B cell (primary cell): ENCODE measurements at regions not wholly inside any gene's neighbourhood (a gene's known extent, or its start where the extent isn't known, plus 50 kb on each side); places are given as distances from the start of the nearest gene placed in this dataset.
"Not testable (repeated sequence)": the region's sequence is repeated elsewhere in the genome, so short reads cannot be mapped to it uniquely, and the experiment has no call there.

Source experiments
- ATAC-seq: fragments of 200-7000 bp; cut with Tn5 transposase; one replicate; pipeline ENCODE4 v1.10.0; 2021; ENCODE audit warnings: low read depth, mild to moderate bottlenecking, moderate number of reproducible peaks, moderate library complexity
- CTCF ChIA-PET: fragments of 350-600 bp; sonication (Branson Sonifier 250); formaldehyde crosslinking; loops from one replicate; lab custom pipeline; 2021; ENCODE audit warnings: antibody characterized with exemption, inconsistent platforms; lab: Charles Lee
- POLR2A ChIA-PET: fragments of 350-600 bp; sonication (Branson Sonifier 250); formaldehyde crosslinking; loops from one replicate; lab custom pipeline; 2021; ENCODE audit warnings: antibody characterized with exemption; lab: Charles Lee
- DNase-seq: peaks from one replicate; pipeline ENCODE4 v3.0.0; 2013
- H2AFZ ChIP-seq: 2 replicates; pipeline ENCODE4 v1.6.1; 2012; ENCODE audit warnings: mild to moderate bottlenecking, low read depth, low read length; ENCODE audit not compliant: insufficient read depth, poor library complexity, severe bottlenecking
- H3K27ac ChIP-seq, 2 donors: 1 replicate in 1 of 2; 2 replicates in 1 of 2; pipeline ENCODE4 v1.5.1; 2012 to 2013; ENCODE audit warnings: low read length in 2 of 2, mild to moderate bottlenecking in 2 of 2, moderate library complexity in 1 of 2
- H3K27me3 ChIP-seq, 4 experiments: fragments of 200-600 bp in 1 of 4; sonication (generic) in 1 of 4; replicated peaks in 1 of 4; 1 replicate in 2 of 4; 2 replicates in 2 of 4; pipeline versions ENCODE4 v1.6.1 to v1.7.0; 2013 to 2016; ENCODE audit warnings: low read length in 3 of 4, mild to moderate bottlenecking in 2 of 4, mixed read lengths in 1 of 4, moderate library complexity in 1 of 4; ENCODE audit not compliant: insufficient read depth in 4 of 4, control insufficient read depth in 3 of 4; ENCODE audit errors: control extremely low read depth in 1 of 4
- H3K36me3 ChIP-seq, 2 experiments: replicated peaks in 1 of 2; 1 replicate in 1 of 2; 2 replicates in 1 of 2; pipeline versions ENCODE4 v1.6.1 to v1.7.1; 2013; ENCODE audit warnings: low read length in 1 of 2; ENCODE audit not compliant: insufficient read depth in 2 of 2, control insufficient read depth in 1 of 2; ENCODE audit errors: control extremely low read depth in 1 of 2, extremely low read depth in 1 of 2
- H3K4me1 ChIP-seq, 2 donors: fragments of 200-600 bp in 1 of 2; sonication (generic) in 1 of 2; 1 replicate in 1 of 2; 2 replicates in 1 of 2; pipeline versions ENCODE4 v1.5.1 to v1.6.1; 2013 to 2017; ENCODE audit warnings: low read length in 2 of 2; ENCODE audit not compliant: control insufficient read depth in 2 of 2, insufficient read depth in 2 of 2
- H3K4me2 ChIP-seq: replicated peaks from 2 replicates; pipeline ENCODE3; 2012; ENCODE audit warnings: mild to moderate bottlenecking, low read depth, low read length; ENCODE audit not compliant: poor library complexity, severe bottlenecking
- H3K4me3 ChIP-seq, 5 experiments: fragments of 200-600 bp in 1 of 5; sonication (generic) in 1 of 5; 1 replicate in 3 of 5; 2 replicates in 2 of 5; pipeline versions ENCODE4 v1.5.1 to v1.7.0; 2011 to 2016; ENCODE audit warnings: low read length in 4 of 5, mild to moderate bottlenecking in 4 of 5, low read depth in 2 of 5, control low read depth in 1 of 5, moderate library complexity in 1 of 5; ENCODE audit not compliant: insufficient read depth in 1 of 5; ENCODE audit errors: control extremely low read depth in 1 of 5, extremely low read depth in 1 of 5
- H3K79me2 ChIP-seq: fragments of 200-600 bp; sonication (generic); one replicate; pipeline ENCODE4 v1.6.0; 2016; ENCODE audit warnings: low read length; ENCODE audit not compliant: control insufficient read depth, insufficient read depth
- H3K9ac ChIP-seq: fragments of 200-600 bp; sonication (generic); 2 replicates; pipeline ENCODE4 v1.6.1; 2017; ENCODE audit warnings: mild to moderate bottlenecking, low read length, moderate library complexity
- H3K9me3 ChIP-seq, 3 donors: one replicate each; pipeline versions ENCODE4 v1.6.1 to v1.7.1; 2013; ENCODE audit warnings: low read length in 2 of 3; ENCODE audit not compliant: control insufficient read depth in 2 of 3, insufficient read depth in 1 of 3; ENCODE audit errors: control extremely low read depth in 1 of 3
- H4K20me1 ChIP-seq: 2 replicates; pipeline ENCODE4 v1.6.0; 2012; ENCODE audit warnings: mild to moderate bottlenecking, low read length; ENCODE audit not compliant: insufficient read depth, control insufficient read depth, poor library complexity, severe bottlenecking
- H3K27ac Mint-ChIP-seq: one replicate; pipeline ENCODE4 v1.8.0; 2021; ENCODE audit warnings: mixed read lengths
- H3K27me3 Mint-ChIP-seq: one replicate; pipeline ENCODE4 v1.8.0; 2021; ENCODE audit warnings: mixed read lengths
- H3K4me1 Mint-ChIP-seq: one replicate; pipeline ENCODE4 v1.8.0; 2021; ENCODE audit warnings: mixed read lengths
- H3K4me3 Mint-ChIP-seq: one replicate; pipeline ENCODE4 v1.8.0; 2021; ENCODE audit warnings: mixed read lengths
- H3K9me3 Mint-ChIP-seq: one replicate; pipeline ENCODE4 v1.8.0; 2022; ENCODE audit warnings: mixed read lengths; ENCODE audit not compliant: insufficient read depth
- EZH2 ChIP-seq: IDR thresholded peaks from 2 replicates; pipeline ENCODE4 v1.6.1; 2012; ENCODE audit warnings: borderline replicate concordance, low read depth, mild to moderate bottlenecking, moderate library complexity, low read length; ENCODE audit not compliant: insufficient read depth, poor library complexity, severe bottlenecking
- WGBS: methylation state at CpG from one replicate; pipeline ENCODE4 v1.1.5; 2013; ENCODE audit warnings: missing lambda C conversion rate; ENCODE audit not compliant: insufficient coverage; 5-methylcytosine and 5-hydroxymethylcytosine counted together
- intact Hi-C: fragments of 100-400 bp; cut with micrococcal nuclease; formaldehyde crosslinking; loops from one replicate; pipeline ENCODE4 v1.10.0; 2022
- TF ChIP-seq, protein P1 (sequence below): fragments of 200-600 bp; IDR thresholded peaks from one replicate; pipeline ENCODE4 v1.8.0; 2022; ENCODE audit warnings: antibody characterized with exemption, mild to moderate bottlenecking

DNA sequence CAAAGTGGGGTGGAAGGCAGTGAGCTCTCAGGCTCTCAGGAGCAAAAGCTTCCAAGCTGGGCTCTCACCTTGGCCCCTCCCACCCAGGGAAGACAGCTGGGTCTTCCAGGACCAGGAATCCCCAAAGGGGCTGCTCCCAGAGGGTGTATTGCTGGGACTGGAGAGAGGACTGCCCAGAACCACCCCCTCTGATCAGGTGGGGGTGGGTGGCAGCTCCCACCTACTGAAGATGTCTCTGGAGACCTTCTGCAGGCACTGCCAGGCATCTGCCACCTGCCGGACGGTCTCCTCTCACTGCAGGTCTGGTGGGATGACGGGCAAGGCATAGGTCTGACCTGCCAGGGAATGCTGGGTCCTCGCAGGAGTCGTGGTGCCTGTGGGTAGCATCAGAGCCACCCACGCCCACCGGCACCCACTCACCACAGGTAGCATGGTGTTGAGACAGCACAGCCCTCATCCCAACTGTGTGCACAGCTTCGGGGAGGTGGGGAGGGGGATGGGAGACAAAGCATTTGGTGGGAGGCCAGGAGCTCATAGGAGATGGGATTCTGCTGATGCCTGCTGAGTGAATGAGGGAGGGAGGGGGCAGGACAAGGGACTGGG, 103.2 kb downstream of the SINHCAF start:
- intact Hi-C loops, result no loop called here
- H3K36me3 ChIP-seq, result no peaks in the 10 kb centered on the region
- POLR2A ChIA-PET, result no interaction called here
- Mint-ChIP-seq H3K9me3 (no peaks in the 10 kb centered on the region), H3K27me3 (peaks cover 16% of the 10 kb centered on the region), H3K4me3 (no peak overlapping the region), H3K27ac (no peak overlapping the region), H3K4me1 (no peaks in the 10 kb centered on the region)
- H3K4me1 ChIP-seq, result no peaks in the 10 kb centered on the region
- H3K4me2 ChIP-seq, result no peak overlapping the region
- no peaks in the 10 kb centered on the region for H3K27me3 ChIP-seq
- DNase-seq, result no peak
- H4K20me1 ChIP-seq, result no peaks in the 10 kb centered on the region
- H3K4me3 ChIP-seq, result no peak overlapping the region
- H3K9me3 ChIP-seq, result no peaks in the 10 kb centered on the region
- no peak for TF ChIP-seq EZH2
- TF ChIP-seq, protein P1, sequence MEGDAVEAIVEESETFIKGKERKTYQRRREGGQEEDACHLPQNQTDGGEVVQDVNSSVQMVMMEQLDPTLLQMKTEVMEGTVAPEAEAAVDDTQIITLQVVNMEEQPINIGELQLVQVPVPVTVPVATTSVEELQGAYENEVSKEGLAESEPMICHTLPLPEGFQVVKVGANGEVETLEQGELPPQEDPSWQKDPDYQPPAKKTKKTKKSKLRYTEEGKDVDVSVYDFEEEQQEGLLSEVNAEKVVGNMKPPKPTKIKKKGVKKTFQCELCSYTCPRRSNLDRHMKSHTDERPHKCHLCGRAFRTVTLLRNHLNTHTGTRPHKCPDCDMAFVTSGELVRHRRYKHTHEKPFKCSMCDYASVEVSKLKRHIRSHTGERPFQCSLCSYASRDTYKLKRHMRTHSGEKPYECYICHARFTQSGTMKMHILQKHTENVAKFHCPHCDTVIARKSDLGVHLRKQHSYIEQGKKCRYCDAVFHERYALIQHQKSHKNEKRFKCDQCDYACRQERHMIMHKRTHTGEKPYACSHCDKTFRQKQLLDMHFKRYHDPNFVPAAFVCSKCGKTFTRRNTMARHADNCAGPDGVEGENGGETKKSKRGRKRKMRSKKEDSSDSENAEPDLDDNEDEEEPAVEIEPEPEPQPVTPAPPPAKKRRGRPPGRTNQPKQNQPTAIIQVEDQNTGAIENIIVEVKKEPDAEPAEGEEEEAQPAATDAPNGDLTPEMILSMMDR, result no peak
- H3K79me2 ChIP-seq, result no peaks in the 10 kb centered on the region
- WGBS, result 89% methylated on average over 7 of the region's 8 CpGs
- H3K27ac ChIP-seq, result no peak overlapping the region
- no peak for ATAC-seq
- CTCF ChIA-PET, result no interaction called here
- H3K9ac ChIP-seq, result no peak overlapping the region
- no peak overlapping the region for H2AFZ ChIP-seq

DNA sequence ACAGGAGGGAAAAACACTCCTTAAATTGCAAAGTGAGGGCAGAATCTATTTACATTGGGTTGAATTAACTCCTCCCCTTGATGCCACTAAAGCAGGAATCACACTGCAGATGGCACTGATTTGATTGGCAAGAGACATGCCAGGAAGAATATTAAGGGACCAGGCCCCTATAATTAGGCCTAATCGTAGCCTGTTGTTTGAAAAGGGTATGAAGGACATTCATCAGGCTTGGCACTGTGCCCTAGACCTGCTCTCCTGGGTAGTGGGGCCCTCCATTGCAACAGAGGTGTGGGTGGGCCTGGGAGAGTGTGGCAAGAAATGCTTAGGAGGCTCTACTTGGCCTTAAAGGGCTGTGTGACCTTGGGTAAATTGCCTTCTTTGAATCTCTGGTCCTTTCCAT, 102.3 kb downstream of the SINHCAF start:
- intact Hi-C loops, POLR2A ChIA-PET, ATAC-seq, H3K79me2 ChIP-seq, H3K4me2 ChIP-seq, H3K4me1 ChIP-seq, H3K4me3 ChIP-seq, H3K4me3 Mint-ChIP-seq, H3K4me1 Mint-ChIP-seq, H3K9me3 Mint-ChIP-seq, DNase-seq, H3K27ac Mint-ChIP-seq, H3K9me3 ChIP-seq, H3K27me3 ChIP-seq, H4K20me1 ChIP-seq, H3K9ac ChIP-seq, H3K27ac ChIP-seq, H3K36me3 ChIP-seq, H2AFZ ChIP-seq: not testable (repeated sequence)
- peaks cover 11% of the 10 kb centered on the region for H3K27me3 Mint-ChIP-seq
- 70% methylated on average over 1 of the region's 1 CpG for WGBS
- CTCF ChIA-PET, result interaction anchor here (1.0 kb wide), 1 partner anchor 8 kb away, joined by 3 read pairs; no protein-coding TSS in a partner anchor
